B cell (primary cell): ENCODE measurements at regions not wholly inside any gene's neighbourhood (a gene's known extent, or its start where the extent isn't known, plus 50 kb on each side); places are given as distances from the start of the nearest gene placed in this dataset.
"Not testable (repeated sequence)": the region's sequence is repeated elsewhere in the genome, so short reads cannot be mapped to it uniquely, and the experiment has no call there.

Source experiments
- ATAC-seq: fragments of 200-7000 bp; cut with Tn5 transposase; one replicate; pipeline ENCODE4 v1.10.0; 2021; ENCODE audit warnings: low read depth, mild to moderate bottlenecking, moderate number of reproducible peaks, moderate library complexity
- CTCF ChIA-PET: fragments of 350-600 bp; sonication (Branson Sonifier 250); formaldehyde crosslinking; loops from one replicate; lab custom pipeline; 2021; ENCODE audit warnings: antibody characterized with exemption, inconsistent platforms; lab: Charles Lee
- POLR2A ChIA-PET: fragments of 350-600 bp; sonication (Branson Sonifier 250); formaldehyde crosslinking; loops from one replicate; lab custom pipeline; 2021; ENCODE audit warnings: antibody characterized with exemption; lab: Charles Lee
- DNase-seq: peaks from one replicate; pipeline ENCODE4 v3.0.0; 2013
- H2AFZ ChIP-seq: 2 replicates; pipeline ENCODE4 v1.6.1; 2012; ENCODE audit warnings: mild to moderate bottlenecking, low read depth, low read length; ENCODE audit not compliant: insufficient read depth, poor library complexity, severe bottlenecking
- H3K27ac ChIP-seq, 2 donors: 1 replicate in 1 of 2; 2 replicates in 1 of 2; pipeline ENCODE4 v1.5.1; 2012 to 2013; ENCODE audit warnings: low read length in 2 of 2, mild to moderate bottlenecking in 2 of 2, moderate library complexity in 1 of 2
- H3K27me3 ChIP-seq, 4 experiments: fragments of 200-600 bp in 1 of 4; sonication (generic) in 1 of 4; replicated peaks in 1 of 4; 1 replicate in 2 of 4; 2 replicates in 2 of 4; pipeline versions ENCODE4 v1.6.1 to v1.7.0; 2013 to 2016; ENCODE audit warnings: low read length in 3 of 4, mild to moderate bottlenecking in 2 of 4, mixed read lengths in 1 of 4, moderate library complexity in 1 of 4; ENCODE audit not compliant: insufficient read depth in 4 of 4, control insufficient read depth in 3 of 4; ENCODE audit errors: control extremely low read depth in 1 of 4
- H3K36me3 ChIP-seq, 2 experiments: replicated peaks in 1 of 2; 1 replicate in 1 of 2; 2 replicates in 1 of 2; pipeline versions ENCODE4 v1.6.1 to v1.7.1; 2013; ENCODE audit warnings: low read length in 1 of 2; ENCODE audit not compliant: insufficient read depth in 2 of 2, control insufficient read depth in 1 of 2; ENCODE audit errors: control extremely low read depth in 1 of 2, extremely low read depth in 1 of 2
- H3K4me1 ChIP-seq, 2 donors: fragments of 200-600 bp in 1 of 2; sonication (generic) in 1 of 2; 1 replicate in 1 of 2; 2 replicates in 1 of 2; pipeline versions ENCODE4 v1.5.1 to v1.6.1; 2013 to 2017; ENCODE audit warnings: low read length in 2 of 2; ENCODE audit not compliant: control insufficient read depth in 2 of 2, insufficient read depth in 2 of 2
- H3K4me2 ChIP-seq: replicated peaks from 2 replicates; pipeline ENCODE3; 2012; ENCODE audit warnings: mild to moderate bottlenecking, low read depth, low read length; ENCODE audit not compliant: poor library complexity, severe bottlenecking
- H3K4me3 ChIP-seq, 5 experiments: fragments of 200-600 bp in 1 of 5; sonication (generic) in 1 of 5; 1 replicate in 3 of 5; 2 replicates in 2 of 5; pipeline versions ENCODE4 v1.5.1 to v1.7.0; 2011 to 2016; ENCODE audit warnings: low read length in 4 of 5, mild to moderate bottlenecking in 4 of 5, low read depth in 2 of 5, control low read depth in 1 of 5, moderate library complexity in 1 of 5; ENCODE audit not compliant: insufficient read depth in 1 of 5; ENCODE audit errors: control extremely low read depth in 1 of 5, extremely low read depth in 1 of 5
- H3K79me2 ChIP-seq: fragments of 200-600 bp; sonication (generic); one replicate; pipeline ENCODE4 v1.6.0; 2016; ENCODE audit warnings: low read length; ENCODE audit not compliant: control insufficient read depth, insufficient read depth
- H3K9ac ChIP-seq: fragments of 200-600 bp; sonication (generic); 2 replicates; pipeline ENCODE4 v1.6.1; 2017; ENCODE audit warnings: mild to moderate bottlenecking, low read length, moderate library complexity
- H3K9me3 ChIP-seq, 3 donors: one replicate each; pipeline versions ENCODE4 v1.6.1 to v1.7.1; 2013; ENCODE audit warnings: low read length in 2 of 3; ENCODE audit not compliant: control insufficient read depth in 2 of 3, insufficient read depth in 1 of 3; ENCODE audit errors: control extremely low read depth in 1 of 3
- H4K20me1 ChIP-seq: 2 replicates; pipeline ENCODE4 v1.6.0; 2012; ENCODE audit warnings: mild to moderate bottlenecking, low read length; ENCODE audit not compliant: insufficient read depth, control insufficient read depth, poor library complexity, severe bottlenecking
- H3K27ac Mint-ChIP-seq: one replicate; pipeline ENCODE4 v1.8.0; 2021; ENCODE audit warnings: mixed read lengths
- H3K27me3 Mint-ChIP-seq: one replicate; pipeline ENCODE4 v1.8.0; 2021; ENCODE audit warnings: mixed read lengths
- H3K4me1 Mint-ChIP-seq: one replicate; pipeline ENCODE4 v1.8.0; 2021; ENCODE audit warnings: mixed read lengths
- H3K4me3 Mint-ChIP-seq: one replicate; pipeline ENCODE4 v1.8.0; 2021; ENCODE audit warnings: mixed read lengths
- H3K9me3 Mint-ChIP-seq: one replicate; pipeline ENCODE4 v1.8.0; 2022; ENCODE audit warnings: mixed read lengths; ENCODE audit not compliant: insufficient read depth
- EZH2 ChIP-seq: IDR thresholded peaks from 2 replicates; pipeline ENCODE4 v1.6.1; 2012; ENCODE audit warnings: borderline replicate concordance, low read depth, mild to moderate bottlenecking, moderate library complexity, low read length; ENCODE audit not compliant: insufficient read depth, poor library complexity, severe bottlenecking
- WGBS: methylation state at CpG from one replicate; pipeline ENCODE4 v1.1.5; 2013; ENCODE audit warnings: missing lambda C conversion rate; ENCODE audit not compliant: insufficient coverage; 5-methylcytosine and 5-hydroxymethylcytosine counted together
- intact Hi-C: fragments of 100-400 bp; cut with micrococcal nuclease; formaldehyde crosslinking; loops from one replicate; pipeline ENCODE4 v1.10.0; 2022
- TF ChIP-seq, protein P1 (sequence below): fragments of 200-600 bp; IDR thresholded peaks from one replicate; pipeline ENCODE4 v1.8.0; 2022; ENCODE audit warnings: antibody characterized with exemption, mild to moderate bottlenecking

- intact Hi-C loops, POLR2A ChIA-PET: not testable (repeated sequence)
Observed at GRCh38 chr11:21753244-21753767, 439.6 kb upstream of the ANO5 start.

GRCh38 chr11:21761000-21761399 is 431.9 kb upstream of the ANO5 start:
- H3K9ac ChIP-seq: no peak overlapping the region
- H3K27me3 ChIP-seq: no peaks in the 10 kb centered on the region
- CTCF ChIA-PET: no interaction called here
- intact Hi-C loops: no loop called here
- H4K20me1 ChIP-seq: no peaks in the 10 kb centered on the region
- TF ChIP-seq, protein P1, sequence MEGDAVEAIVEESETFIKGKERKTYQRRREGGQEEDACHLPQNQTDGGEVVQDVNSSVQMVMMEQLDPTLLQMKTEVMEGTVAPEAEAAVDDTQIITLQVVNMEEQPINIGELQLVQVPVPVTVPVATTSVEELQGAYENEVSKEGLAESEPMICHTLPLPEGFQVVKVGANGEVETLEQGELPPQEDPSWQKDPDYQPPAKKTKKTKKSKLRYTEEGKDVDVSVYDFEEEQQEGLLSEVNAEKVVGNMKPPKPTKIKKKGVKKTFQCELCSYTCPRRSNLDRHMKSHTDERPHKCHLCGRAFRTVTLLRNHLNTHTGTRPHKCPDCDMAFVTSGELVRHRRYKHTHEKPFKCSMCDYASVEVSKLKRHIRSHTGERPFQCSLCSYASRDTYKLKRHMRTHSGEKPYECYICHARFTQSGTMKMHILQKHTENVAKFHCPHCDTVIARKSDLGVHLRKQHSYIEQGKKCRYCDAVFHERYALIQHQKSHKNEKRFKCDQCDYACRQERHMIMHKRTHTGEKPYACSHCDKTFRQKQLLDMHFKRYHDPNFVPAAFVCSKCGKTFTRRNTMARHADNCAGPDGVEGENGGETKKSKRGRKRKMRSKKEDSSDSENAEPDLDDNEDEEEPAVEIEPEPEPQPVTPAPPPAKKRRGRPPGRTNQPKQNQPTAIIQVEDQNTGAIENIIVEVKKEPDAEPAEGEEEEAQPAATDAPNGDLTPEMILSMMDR: no peak
- TF ChIP-seq EZH2: no peak
- DNase-seq: no peak
- no peak overlapping the region for H3K4me2 ChIP-seq
- no peak overlapping the region for H3K4me3 ChIP-seq
- peaks cover 0 to 14% (median 8%) of the 10 kb centered on the region in 3 donors for H3K9me3 ChIP-seq
- no peaks in the 10 kb centered on the region for H3K4me1 ChIP-seq
- no peak overlapping the region for H2AFZ ChIP-seq
- no peaks in the 10 kb centered on the region for H3K4me1 Mint-ChIP-seq
- POLR2A ChIA-PET: no interaction called here
- H3K27ac Mint-ChIP-seq: no peak overlapping the region
- 100% methylated on average over 1 of the region's 3 CpGs for WGBS
- H3K4me3 Mint-ChIP-seq: no peak overlapping the region
- no peak for ATAC-seq
- H3K27ac ChIP-seq: no peak overlapping the region
- no peaks in the 10 kb centered on the region for H3K27me3 Mint-ChIP-seq
- H3K9me3 Mint-ChIP-seq: peaks cover 7% of the 10 kb centered on the region
- no peaks in the 10 kb centered on the region for H3K79me2 ChIP-seq
- no peaks in the 10 kb centered on the region for H3K36me3 ChIP-seq

More at GRCh38 chr11:21753244-21753767, 439.6 kb upstream of the ANO5 start:
- H3K4me3 ChIP-seq: peak overlapping the region in 1 of 5 experiments; percentile 17
- H4K20me1 ChIP-seq, H3K79me2 ChIP-seq, H3K9me3 Mint-ChIP-seq, ATAC-seq, H3K27me3 ChIP-seq, H3K4me3 Mint-ChIP-seq, H3K4me1 ChIP-seq, H3K27ac Mint-ChIP-seq, H3K9me3 ChIP-seq, H3K9ac ChIP-seq, CTCF ChIA-PET, DNase-seq, H3K36me3 ChIP-seq, H2AFZ ChIP-seq, H3K4me2 ChIP-seq, H3K4me1 Mint-ChIP-seq, H3K27me3 Mint-ChIP-seq, H3K27ac ChIP-seq: not testable (repeated sequence)
- 90% methylated on average over 15 of the region's 37 CpGs for WGBS
